Putamen (tissue), 1 donor: ENCODE measurements at regions not wholly inside any gene's neighbourhood (a gene's known extent, or its start where the extent isn't known, plus 50 kb on each side); places are given as distances from the start of the nearest gene placed in this dataset.

Source experiments
- DNase-seq: peaks from one replicate; pipeline ENCODE4 v3.0.0-alpha.2; 2016; ENCODE audit warnings: low spot score

DNA sequence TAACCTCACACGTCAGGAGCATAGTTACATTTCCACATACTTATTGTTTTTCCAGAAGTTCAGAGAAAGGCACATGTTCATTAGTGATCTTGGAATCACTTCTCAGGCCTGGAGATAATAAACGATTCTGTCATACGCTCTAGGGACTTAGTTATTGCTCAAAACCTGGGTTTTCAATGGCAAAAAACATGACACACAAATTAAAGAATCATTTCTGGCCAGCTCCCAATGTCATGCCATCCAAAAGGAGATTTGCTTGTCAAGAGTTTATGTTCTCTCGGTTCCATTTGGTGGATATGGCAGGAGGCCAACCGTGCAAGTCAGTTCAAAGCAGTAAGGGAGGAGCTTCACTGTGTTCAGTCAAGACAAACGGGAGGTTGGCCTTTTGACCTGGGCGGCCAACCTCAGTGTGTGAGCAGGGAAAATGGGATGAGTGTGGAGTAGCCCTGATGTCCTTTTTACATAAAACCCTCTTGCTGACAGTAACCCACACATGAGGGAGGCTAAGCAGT is 123.4 kb downstream of the NXNL2 start:
- DNase-seq, result no peak

DNA sequence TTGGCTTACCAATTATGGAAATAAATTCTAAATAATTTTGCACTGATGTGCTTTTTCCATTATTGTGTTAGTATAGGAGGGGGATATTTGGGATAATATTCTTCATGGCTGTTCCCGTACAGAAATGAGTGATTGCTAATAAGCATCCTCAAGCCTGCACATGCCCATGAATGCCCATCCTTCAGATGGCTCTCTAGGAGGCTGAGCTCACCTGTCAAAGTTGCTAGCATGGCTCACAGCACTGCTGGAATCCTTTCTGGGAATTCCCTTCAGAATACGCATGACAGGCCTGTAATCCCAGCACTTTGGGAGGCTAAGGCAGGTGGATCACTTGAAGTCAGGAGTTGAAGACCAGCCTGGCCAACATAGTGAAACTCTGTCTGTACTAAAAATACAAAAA is 124.1 kb downstream of the NXNL2 start:
- no peak for DNase-seq

DNA sequence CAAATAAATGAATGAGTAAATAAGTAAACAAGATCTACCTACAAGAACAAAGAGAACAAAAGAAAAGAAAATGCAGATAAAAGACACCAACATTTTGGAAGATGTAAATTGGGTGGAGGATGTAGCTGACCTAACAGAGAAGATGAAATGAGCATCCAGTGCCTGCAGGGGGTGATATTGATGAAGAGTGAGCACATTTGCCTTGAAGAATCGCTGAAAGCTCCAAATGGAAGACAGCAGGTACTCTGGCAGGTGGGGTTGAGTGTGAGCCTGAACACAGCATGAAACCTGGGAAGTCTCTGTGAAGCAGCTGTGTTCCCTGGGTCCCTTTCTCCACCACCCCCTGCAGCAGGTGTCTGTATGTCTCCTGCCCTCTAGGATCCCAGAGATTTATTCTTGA is 125.6 kb downstream of the NXNL2 start:
- DNase-seq, result no peak

DNA sequence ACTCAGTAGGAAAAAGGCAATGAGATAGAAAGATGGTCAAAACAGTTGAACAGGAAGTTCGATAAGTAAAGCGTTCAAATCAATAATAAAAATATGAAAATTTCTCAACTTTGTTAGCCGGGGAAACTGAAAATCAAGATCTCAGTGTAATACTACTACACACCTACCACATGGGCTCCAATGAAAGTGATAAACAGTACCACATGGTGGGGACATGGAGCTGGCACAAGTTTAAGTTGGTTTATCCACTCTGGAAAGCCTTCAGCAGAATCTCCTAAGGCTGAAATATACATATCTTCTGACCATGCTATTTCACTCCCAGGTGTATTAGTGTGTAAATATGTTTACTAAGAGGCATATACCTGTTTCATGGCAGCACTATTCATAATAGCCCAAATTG is 126.8 kb downstream of the NXNL2 start:
- no peak for DNase-seq

DNA sequence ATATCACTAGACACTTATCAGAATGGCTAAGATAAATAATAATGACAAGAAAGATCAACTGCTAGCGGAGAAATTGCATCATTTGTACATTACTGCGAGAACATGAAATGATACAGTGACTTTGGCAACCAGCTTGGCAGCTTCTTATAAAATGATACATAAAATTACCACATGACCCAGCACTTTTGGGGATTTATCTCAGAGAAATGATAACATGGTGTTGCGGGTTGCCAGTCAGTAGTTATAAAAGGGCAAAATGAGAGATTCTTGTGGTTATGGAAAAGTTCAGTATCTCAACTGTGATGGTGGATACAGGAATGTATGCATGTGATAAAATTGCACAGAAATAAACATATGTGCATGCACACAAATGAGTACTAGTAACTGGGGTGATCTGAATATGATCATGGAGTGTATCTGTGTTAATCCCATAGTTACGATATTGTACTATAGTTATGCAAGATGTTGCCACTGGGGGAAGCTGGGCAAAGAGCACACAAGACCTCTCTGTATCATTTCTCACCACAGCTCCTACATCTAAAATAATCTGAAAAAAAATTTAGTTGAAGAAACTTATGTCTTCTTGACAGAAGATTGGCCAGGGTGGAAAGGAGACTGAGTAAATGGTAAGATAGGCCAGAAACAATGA is 128.9 kb downstream of the NXNL2 start:
- no peak for DNase-seq

DNA sequence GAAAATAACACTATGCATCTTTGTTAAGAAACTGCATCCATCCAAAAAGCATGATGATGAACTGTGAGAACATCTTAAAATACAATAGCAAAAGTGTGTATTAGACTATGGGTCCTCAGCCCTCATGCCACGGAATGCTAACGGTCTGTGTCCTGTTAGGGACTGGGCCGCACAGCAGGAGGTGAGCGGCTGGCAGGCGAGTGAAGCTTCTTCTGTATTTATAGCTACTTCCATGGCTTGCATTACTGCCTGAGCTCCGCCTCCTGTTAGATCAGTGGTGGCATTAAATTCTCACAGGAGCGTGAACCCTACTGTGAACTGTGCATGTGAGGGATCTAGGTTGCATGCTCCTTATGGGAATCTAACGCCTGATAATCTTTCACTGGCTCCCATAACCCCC is 129.8 kb downstream of the NXNL2 start:
- no peak for DNase-seq

DNA sequence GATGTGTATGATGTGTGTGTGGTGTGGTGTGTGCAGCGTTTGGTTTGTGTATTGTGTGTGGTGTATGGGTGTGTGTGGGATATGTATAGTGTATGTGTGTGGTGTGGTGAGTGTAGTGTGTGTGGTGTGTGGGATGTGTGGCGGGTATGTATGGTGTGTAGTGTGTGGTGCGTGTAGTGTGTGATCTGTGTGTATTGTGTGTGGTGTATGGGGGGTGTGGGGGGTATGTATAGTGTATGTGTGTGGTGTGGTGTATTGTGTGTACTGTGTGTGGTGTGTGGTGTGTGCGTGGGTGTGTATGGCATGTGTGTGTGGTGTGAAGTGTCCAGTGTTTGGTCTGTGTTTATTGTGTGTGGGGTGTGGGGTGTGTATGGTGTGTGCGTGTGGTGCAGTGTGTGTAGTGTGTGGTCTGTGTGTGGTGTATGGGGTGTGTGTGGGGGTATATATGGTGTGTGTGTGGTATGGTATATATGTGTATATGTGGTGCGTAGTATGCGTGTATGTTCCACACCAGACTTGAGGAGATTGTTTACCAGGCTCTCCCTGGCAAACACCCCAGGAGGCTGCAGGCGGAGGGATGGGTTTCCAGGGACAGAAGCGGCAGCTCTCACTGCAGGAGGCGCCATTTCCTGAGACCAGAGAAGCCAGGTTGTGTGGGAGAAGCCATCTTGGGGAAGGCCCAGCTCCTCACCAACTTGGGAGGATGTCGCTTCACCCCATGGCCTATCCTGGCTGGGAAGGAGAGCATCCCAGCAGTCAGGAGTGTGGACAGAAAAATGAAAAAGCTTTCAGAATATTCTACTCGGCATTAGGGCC is 138.1 kb downstream of the NXNL2 start:
- no peak for DNase-seq

DNA sequence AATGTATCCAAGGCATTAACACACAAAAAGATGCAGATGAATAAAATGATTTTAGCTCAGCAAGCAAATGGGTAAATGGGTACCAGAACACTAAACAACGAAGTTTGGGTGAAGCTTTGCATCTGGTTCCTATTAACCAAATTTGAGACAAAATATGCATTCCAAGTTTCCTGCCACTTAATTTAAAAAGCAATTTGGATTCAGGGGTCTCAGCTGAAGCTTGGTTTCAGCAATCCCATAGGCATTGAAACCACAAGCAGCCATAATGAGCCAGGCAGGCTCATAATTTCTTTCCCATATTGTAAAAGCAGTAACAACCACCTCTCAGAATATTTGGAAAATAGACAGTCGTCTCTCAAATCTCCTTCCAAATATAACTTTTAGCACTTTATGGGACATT is 138.9 kb downstream of the NXNL2 start:
- DNase-seq, result no peak

DNA sequence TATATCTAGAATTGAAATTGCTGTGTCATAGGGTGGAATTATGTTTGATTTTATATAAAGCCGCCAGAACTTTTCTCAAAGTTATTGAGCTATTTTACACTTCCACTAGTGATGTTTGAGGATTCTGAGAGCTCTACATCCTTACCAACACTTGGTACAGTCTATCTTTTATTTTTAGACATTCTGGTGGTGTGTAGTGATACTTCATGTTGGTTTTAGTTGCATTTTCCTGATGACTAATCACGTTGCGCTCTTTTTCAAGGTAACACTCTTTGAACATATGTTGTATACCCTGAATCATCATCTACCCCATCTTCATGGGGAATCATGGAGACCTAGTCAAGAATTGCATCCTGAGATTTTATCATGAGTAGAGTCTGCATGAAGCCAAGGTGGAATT is 141.7 kb downstream of the NXNL2 start:
- no peak for DNase-seq

DNA sequence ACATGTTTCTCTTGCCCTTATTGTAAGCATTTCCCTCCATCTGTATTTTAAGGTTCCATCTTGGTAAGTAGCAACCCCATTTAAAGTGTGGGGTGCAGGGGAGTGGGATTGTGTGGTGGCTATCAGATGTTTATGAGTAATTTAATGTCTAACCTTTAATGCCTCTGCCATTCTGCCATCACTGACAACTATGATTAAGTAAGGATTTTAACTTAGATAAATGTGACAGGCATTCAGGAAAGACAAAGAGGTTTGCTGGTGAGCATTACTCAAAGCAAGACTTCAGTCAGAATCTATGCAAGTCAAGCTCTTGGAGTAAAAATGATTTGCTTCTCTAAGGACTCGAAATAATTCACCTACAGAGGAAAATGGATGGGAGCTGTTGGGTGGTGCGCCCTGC is 143.0 kb downstream of the NXNL2 start:
- no peak for DNase-seq

DNA sequence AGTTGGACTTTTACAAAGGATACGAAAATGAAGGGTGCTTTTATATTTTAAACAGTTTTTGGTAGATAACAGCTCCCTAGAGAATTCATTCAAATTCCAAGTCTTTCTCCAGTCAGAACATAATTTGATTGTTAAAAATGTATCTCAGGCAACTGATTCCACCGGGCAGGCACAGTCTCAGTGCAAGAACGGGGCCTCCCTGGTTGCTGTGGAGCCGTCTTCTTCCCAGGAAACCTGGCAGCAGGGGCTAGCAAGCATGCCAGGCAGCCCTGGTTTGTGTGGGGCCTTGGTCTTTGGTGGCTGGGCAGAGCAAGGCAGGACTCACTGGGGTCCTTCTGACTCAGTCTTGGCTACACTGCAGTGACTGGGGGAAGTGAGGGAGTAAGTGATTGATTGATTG is 143.5 kb downstream of the NXNL2 start:
- DNase-seq, result no peak

DNA sequence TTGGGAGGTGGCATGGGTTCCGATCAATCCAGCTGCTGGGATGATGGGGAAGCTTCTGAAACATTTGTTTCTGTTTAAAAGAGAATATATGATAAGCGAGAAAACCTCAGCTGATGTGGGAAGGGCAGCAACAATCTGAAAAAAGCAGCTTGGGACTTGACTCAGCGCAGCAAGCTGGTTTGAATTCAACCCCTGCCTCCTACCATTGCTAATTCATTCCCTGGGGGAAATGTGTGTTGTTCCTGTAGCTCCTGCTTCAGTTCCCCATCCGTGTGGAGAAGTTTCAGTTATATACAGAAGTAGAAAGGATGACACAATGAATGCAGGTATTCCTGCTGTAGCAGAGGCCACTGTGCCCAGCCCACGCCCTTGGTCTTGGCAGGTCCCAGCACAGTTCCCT is 145.1 kb downstream of the NXNL2 start:
- no peak for DNase-seq

DNA sequence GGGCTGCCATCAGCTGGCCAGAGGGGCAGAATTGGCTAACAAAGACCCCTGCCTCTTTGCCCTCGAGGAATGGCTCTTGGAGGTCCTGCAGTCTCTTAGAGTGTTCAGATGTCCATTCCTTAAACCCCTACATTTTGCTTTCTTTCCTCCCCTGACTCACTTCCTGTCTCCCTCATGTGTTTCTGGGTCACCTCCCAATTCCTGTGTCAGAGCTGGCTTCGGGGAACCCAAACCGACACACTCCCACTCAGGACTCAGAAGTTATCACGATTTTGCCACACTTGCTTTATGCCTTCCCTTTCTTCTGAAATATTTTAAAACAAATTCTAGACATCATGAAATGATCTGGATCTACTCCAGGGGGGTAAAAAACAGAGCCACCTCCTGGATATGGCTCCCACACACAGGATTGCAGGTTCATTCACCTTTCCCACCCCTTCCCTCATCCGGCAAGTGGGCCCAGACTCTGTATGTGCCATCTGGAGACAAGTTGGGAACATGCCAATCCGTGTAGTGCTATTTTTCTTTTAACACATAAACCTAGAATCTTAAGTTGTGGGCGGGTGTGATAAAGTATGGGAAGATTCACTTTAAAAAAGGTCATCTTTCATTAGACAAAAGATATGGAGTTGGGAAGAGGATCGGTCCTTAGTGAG is 145.7 kb downstream of the NXNL2 start:
- DNase-seq, result no peak

DNA sequence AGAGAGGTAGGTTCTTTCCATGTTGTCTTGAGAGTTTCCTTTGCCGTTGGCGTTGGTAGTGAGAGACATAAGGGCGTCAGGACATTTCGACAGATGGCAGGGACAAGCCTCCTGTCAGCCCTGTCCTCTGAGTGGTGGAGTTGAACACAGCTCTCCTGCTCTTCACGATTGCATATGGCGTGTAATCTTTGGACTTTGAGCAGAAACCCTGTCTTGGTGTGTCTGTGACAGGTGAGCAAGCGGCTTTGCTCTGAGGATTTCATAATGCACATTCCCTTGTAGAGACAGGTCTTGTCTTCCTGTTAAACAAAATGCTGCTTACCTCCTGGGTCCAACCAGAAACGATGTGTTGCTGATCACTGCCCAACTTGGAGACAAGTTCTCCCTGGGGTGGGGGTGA is 146.5 kb downstream of the NXNL2 start:
- DNase-seq, result no peak

DNA sequence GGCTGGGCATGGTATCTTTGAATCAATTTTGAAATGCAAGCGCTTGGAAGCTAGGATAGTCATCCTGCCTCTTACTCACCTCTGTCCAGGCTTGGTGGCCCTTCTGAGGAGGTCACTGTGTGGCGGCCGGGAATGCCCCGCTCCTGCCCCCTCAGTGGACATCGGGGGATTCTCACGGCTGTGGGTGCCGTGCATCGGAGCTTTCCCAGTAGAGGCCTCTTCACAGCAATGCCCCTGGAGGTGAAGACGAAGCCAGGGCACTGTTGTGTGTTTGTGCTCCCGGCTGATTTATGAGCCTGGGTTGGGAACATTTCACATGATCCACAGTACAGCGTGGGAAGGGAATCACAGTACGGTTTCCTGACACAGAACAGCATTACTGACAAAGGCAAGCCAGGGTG is 147.5 kb downstream of the NXNL2 start:
- DNase-seq, result no peak

DNA sequence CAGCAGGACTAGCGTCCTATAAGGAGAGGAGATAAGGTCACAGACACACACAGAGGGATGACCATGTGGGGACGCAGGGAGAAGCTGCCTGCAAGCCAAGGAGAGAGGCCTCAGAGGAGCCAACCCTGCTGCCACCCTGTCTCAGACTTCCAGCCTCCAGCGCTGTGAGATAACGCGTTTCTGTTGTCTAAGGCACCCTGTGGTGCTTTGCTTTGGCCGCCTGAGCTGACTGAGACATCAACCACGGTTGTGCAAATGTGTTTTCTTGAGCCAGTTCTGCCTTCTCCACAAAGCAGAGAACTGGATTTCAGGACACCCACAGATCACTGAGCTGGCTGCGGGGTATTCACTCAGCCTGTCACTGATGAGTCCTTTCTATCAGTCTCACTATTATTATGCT is 149.1 kb downstream of the NXNL2 start:
- no peak for DNase-seq

DNA sequence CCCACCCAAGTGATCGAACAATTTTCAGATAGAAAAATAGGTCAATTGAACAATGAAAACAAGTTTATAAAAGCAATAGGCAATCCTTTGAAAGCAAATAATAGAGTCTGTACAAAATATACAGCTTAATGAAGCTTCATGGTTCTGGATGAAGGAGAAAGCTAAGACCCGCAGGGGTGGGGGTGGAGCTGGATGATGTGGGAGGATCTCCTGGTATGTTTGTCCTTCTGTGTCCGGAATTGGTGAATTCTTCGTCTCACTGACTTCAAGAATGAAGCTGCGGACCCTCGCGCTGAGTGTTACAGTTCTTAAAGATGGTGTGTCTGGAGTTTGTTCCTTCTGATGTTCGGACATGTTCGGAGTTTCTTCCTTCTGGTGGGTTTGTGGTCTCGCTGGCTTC is 149.9 kb downstream of the NXNL2 start:
- no peak for DNase-seq

DNA sequence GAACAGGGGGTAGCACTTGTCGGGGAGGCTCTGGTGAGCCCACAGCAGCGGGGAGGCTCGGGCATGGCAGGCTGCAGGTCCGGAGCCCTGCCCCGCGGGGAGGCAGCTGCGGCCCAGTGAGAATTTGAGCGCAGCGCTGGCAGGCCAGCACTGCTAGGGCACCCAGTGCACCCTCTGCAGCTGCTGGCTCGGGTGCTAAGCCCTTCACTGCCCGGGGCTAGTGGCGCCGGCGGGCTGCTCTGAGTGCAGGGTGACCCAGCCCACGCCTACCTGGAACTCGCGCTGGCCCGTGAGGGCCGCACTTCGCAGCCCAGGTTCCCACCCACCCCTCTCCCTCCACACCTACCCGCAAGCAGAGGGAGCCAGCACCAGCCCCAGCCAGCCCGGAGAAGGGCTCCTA is 151.0 kb downstream of the NXNL2 start:
- no peak for DNase-seq

DNA sequence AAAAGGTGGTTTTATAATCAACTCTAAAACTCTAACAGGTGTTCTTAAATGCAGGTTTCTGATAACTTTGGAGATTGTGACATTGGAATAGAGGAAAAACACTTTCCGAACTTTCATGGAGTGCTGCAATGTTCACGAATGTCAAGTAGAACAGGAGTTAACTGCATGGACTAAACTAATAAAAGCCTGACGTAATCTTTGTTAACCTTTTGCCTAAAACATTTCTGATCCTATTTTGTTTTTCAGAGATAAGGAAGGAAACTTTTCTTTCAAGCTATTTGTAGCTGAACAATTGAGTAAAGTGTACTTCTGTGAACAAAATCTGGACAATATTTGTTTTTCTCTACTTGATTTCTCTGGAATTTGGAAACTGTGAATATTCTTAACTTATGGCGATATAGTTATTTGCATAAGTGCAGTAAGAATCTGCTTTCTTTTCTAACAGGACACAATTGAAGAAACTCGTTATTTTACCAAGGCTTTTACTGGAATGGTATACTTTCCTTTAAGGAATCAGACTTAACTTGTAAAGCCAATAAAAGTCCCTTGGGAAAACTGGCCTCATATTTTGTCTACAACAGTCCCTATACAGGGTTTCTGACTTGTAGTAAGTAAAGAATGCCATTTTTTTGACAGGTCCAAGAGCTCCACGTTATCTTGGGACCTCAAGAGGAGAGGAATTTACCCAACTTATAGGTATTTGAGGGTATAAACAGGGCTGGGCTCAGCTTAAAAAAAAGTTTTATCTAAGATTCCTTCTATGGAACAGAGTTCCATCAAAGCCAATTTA is 154.7 kb downstream of the NXNL2 start:
- DNase-seq, result no peak

DNA sequence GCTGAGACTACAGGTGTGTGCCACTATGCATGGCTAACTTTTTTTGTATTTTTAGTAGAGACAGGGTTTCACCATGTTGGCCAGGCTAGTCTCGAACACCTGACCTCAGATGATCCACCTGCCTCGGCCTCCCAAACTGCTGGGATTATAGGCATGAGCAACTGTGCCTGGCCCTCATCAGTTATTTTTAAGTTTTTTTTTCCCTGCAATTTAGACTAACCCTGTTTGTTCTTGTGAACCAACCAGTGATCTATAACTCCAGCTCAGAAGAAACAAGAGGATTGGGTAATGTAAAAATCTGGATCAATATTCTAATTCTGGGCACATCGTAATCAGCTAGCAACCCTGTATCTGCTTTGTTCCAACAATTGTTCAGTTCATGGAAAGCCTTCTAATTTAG is 155.7 kb downstream of the NXNL2 start:
- no peak for DNase-seq

DNA sequence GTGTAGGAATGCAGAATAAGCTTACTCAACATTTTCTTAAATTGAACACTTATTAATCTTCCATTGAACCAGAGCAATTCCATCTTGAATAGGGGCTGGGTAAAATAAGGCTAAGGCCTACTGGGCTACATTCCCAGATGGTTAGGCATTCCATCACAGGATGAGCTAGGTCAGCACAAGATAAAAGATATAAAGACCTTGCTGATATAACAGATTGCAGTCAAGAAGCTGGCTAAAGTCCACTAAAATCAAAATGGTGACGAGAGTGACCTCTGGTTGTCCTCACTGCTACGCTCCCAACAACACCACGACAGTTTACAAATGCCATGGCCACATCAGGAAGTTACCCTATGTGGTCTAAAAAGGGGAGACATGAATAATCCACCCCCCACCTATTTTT is 156.1 kb downstream of the NXNL2 start:
- no peak for DNase-seq

DNA sequence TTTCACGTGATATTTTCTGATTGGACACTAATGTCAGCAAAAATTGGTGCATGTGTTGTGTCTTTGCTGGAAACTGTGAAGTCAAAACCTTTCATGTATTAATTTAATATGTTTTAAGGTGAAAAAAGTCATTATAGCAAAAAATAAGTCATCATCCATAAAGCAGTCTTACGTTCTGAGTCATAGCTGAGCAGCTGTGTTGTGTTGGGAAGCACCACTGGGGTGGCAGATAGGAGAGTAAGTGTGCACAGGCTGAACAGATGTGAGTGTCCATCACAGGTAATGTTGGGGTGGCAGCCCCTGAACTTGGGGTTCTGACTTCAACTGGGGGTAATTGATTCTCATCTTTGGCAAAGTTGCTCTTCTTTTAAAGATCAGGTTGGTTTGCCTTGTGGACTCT is 156.8 kb downstream of the NXNL2 start:
- no peak for DNase-seq
